ENCODE measurements at regions not wholly inside any gene's neighbourhood (a gene's known extent, or its start where the extent isn't known, plus 50 kb on each side); places are given as distances from the start of the nearest gene placed in this dataset.
"Not testable (repeated sequence)": the region's sequence is repeated elsewhere in the genome, so short reads cannot be mapped to it uniquely, and the experiment has no call there.

- intact Hi-C loops (cut with micrococcal nuclease): no loop called here
- H3K9me3 Mint-ChIP-seq: no peaks in the 10 kb centered on the region
- no peaks in the 10 kb centered on the region for H3K36me3 ChIP-seq (ENCODE audit: control insufficient read depth, insufficient read depth, low read length)
Measured at GRCh38 chr4:14920237-14920636, 82.0 kb upstream of the CPEB2 start.

GRCh38 chr4:14920759-14921320, 81.4 kb upstream of the CPEB2 start:
- 96% methylated on average over 2 of the region's 3 CpGs for WGBS (ENCODE audit: insufficient coverage)
- H3K9me3 ChIP-seq (ENCODE audit: control insufficient read depth, insufficient read depth, low read length): no peaks in the 10 kb centered on the region
- H3K27me3 Mint-ChIP-seq (ENCODE audit: low read depth in 2 of 2): peaks cover 0 to 3% of the 10 kb centered on the region in 2 donors
- no peak overlapping the region for H3K4me3 Mint-ChIP-seq
- intact Hi-C loops (cut with micrococcal nuclease): no loop called here
- H3K4me1 Mint-ChIP-seq: peaks cover 0 to 5% of the 10 kb centered on the region in 2 donors
- H3K27me3 ChIP-seq (ENCODE audit: control insufficient read depth, insufficient read depth, low read length): no peaks in the 10 kb centered on the region
- no peak overlapping the region for H3K4me3 ChIP-seq (ENCODE audit: low read length)
- no peak for TF ChIP-seq CTCF (IDR thresholded peaks at IDR 0.05)
- DNase-seq (peak in 1 of 2 donors; percentile 11), ATAC-seq (peak in 1 of 3 donors; percentile 23)
- no peak overlapping the region for H3K27ac Mint-ChIP-seq
- H3K27ac ChIP-seq (ENCODE audit: low read length): no peak overlapping the region
- H3K4me1 ChIP-seq (ENCODE audit: control insufficient read depth, insufficient read depth, low read length): no peaks in the 10 kb centered on the region
- H3K36me3 ChIP-seq (ENCODE audit: control insufficient read depth, insufficient read depth, low read length): no peaks in the 10 kb centered on the region
- H3K9me3 Mint-ChIP-seq: no peaks in the 10 kb centered on the region
- H3K36me3 Mint-ChIP-seq: no peaks in the 10 kb centered on the region

More at GRCh38 chr4:14920237-14920636, 82.0 kb upstream of the CPEB2 start:
- Histone ChIP-seq H3K4me3 (ENCODE audit: low read length) (no peak overlapping the region), H3K27me3 (ENCODE audit: control insufficient read depth, insufficient read depth, low read length) (no peaks in the 10 kb centered on the region), H3K9me3 (ENCODE audit: control insufficient read depth, insufficient read depth, low read length) (no peaks in the 10 kb centered on the region), H3K4me1 (ENCODE audit: control insufficient read depth, insufficient read depth, low read length) (no peaks in the 10 kb centered on the region), H3K27ac (ENCODE audit: low read length) (no peak overlapping the region)
- Mint-ChIP-seq H3K36me3 (no peaks in the 10 kb centered on the region), H3K4me1 (peaks cover 0 to 5% of the 10 kb centered on the region in 2 donors), H3K27me3 (ENCODE audit: low read depth in 2 of 2) (peaks cover 0 to 3% of the 10 kb centered on the region in 2 donors), H3K27ac (no peak overlapping the region), H3K4me3 (no peak overlapping the region)
- ATAC-seq: peak in 1 of 3 donors; percentile 11
- WGBS (ENCODE audit: insufficient coverage): 58% methylated on average over 3 of the region's 3 CpGs
- TF ChIP-seq CTCF (IDR thresholded peaks at IDR 0.05): no peak
- no peak for DNase-seq

GRCh38 chr4:14921781-14922180, 80.5 kb upstream of the CPEB2 start:
- H3K36me3 ChIP-seq (ENCODE audit: control insufficient read depth, insufficient read depth, low read length); H3K4me3 ChIP-seq (ENCODE audit: low read length); H3K9me3 Mint-ChIP-seq; H3K36me3 Mint-ChIP-seq; H3K27me3 Mint-ChIP-seq (ENCODE audit: low read depth in 2 of 2); H3K27ac ChIP-seq (ENCODE audit: low read length); H3K4me3 Mint-ChIP-seq; H3K9me3 ChIP-seq (ENCODE audit: control insufficient read depth, insufficient read depth, low read length); H3K27me3 ChIP-seq (ENCODE audit: control insufficient read depth, insufficient read depth, low read length); H3K4me1 Mint-ChIP-seq; H3K27ac Mint-ChIP-seq; intact Hi-C loops (cut with micrococcal nuclease); H3K4me1 ChIP-seq (ENCODE audit: control insufficient read depth, insufficient read depth, low read length); DNase-seq: not testable (repeated sequence)
- peak in 1 of 3 donors; percentile 32 for ATAC-seq
- no CpG with 5 or more reads among the region's 2 CpGs for WGBS (ENCODE audit: insufficient coverage)

GRCh38 chr4:14924076-14924811, 78.0 kb upstream of the CPEB2 start:
- intact Hi-C loops (cut with micrococcal nuclease): loop anchor here (2.0 kb wide), 1 partner anchor 81 kb away; no protein-coding TSS in a partner anchor
- peak in 1 of 2 donors; percentile 11 for DNase-seq

More at GRCh38 chr4:14924076-14924811, 78.0 kb upstream of the CPEB2 start:
- Mint-ChIP-seq H3K4me1 (peaks cover 4 to 5% of the 10 kb centered on the region in 2 donors), H3K27ac (no peak overlapping the region), H3K27me3 (ENCODE audit: low read depth in 2 of 2) (no peaks in the 10 kb centered on the region), H3K4me3 (no peak overlapping the region), H3K36me3 (no peaks in the 10 kb centered on the region), H3K9me3 (no peaks in the 10 kb centered on the region)
- no peaks in the 10 kb centered on the region for H3K27me3 ChIP-seq (ENCODE audit: control insufficient read depth, insufficient read depth, low read length)
- H3K4me1 ChIP-seq (ENCODE audit: control insufficient read depth, insufficient read depth, low read length): no peaks in the 10 kb centered on the region
- H3K27ac ChIP-seq (ENCODE audit: low read length): no peak overlapping the region
- WGBS (ENCODE audit: insufficient coverage): 97% methylated on average over 1 of the region's 3 CpGs
- H3K9me3 ChIP-seq (ENCODE audit: control insufficient read depth, insufficient read depth, low read length): no peaks in the 10 kb centered on the region
- no peaks in the 10 kb centered on the region for H3K36me3 ChIP-seq (ENCODE audit: control insufficient read depth, insufficient read depth, low read length)
- peak; percentile 12 to 32 (median 18) for ATAC-seq
- no peak overlapping the region for H3K4me3 ChIP-seq (ENCODE audit: low read length)
- TF ChIP-seq CTCF (IDR thresholded peaks at IDR 0.05): no peak

Measured in natural killer cell (primary cell).